ENCODE measurements at regions not wholly inside any gene's neighbourhood (a gene's known extent, or its start where the extent isn't known, plus 50 kb on each side); places are given as distances from the start of the nearest gene placed in this dataset.
"Not testable (repeated sequence)": the region's sequence is repeated elsewhere in the genome, so short reads cannot be mapped to it uniquely, and the experiment has no call there.

- peak in 2 of 3 donors; percentile 43 to 68 for DNase-seq
Observed at GRCh38 chr7:91565499-91566401, 301.5 kb downstream of the FZD1 start.

- DNase-seq: peak in 1 of 3 donors; percentile 62
Observed at GRCh38 chr7:91566402-91566732, 302.1 kb downstream of the FZD1 start.

- no peak for DNase-seq
Observed at GRCh38 chr7:91567081-91568012, 303.1 kb downstream of the FZD1 start.

GRCh38 chr7:91568138-91568537 is 303.9 kb downstream of the FZD1 start:
- DNase-seq: no peak

GRCh38 chr7:91569728-91570457 is 305.7 kb downstream of the FZD1 start:
- DNase-seq: peak; percentile 27 to 73 (median 55)

GRCh38 chr7:91570560-91570959 is 306.3 kb downstream of the FZD1 start:
- peak; percentile 19 to 73 (median 54) for DNase-seq

GRCh38 chr7:91571601-91572000 is 307.4 kb downstream of the FZD1 start:
- no peak for DNase-seq

- DNase-seq: no peak
Observed at GRCh38 chr7:91573405-91573804, 307.1 kb downstream of the MTERF1 start.

- DNase-seq: not testable (repeated sequence)
Observed at GRCh38 chr7:91576459-91576858, 304.0 kb downstream of the MTERF1 start.

GRCh38 chr7:91579837-91580236 is 300.7 kb downstream of the MTERF1 start:
- no peak for DNase-seq

GRCh38 chr7:91582799-91583477 is 297.6 kb downstream of the MTERF1 start:
- no peak for DNase-seq

- no peak for DNase-seq
Observed at GRCh38 chr7:91596287-91596686, 284.2 kb downstream of the MTERF1 start.

GRCh38 chr7:91598791-91599190 is 281.7 kb downstream of the MTERF1 start:
- DNase-seq: no peak

- no peak for DNase-seq
Observed at GRCh38 chr7:91600112-91600511, 280.4 kb downstream of the MTERF1 start.

- no peak for DNase-seq
Observed at GRCh38 chr7:91603707-91604106, 276.8 kb downstream of the MTERF1 start.

- peak in 1 of 3 donors; percentile 25 for DNase-seq
Observed at GRCh38 chr7:91608606-91609005, 271.9 kb downstream of the MTERF1 start.

GRCh38 chr7:91609525-91609924 is 271.0 kb downstream of the MTERF1 start:
- DNase-seq: peak in 1 of 3 donors; percentile 26

- peak in 2 of 3 donors; percentile 31 to 47 for DNase-seq
Observed at GRCh38 chr7:91614431-91614830, 266.1 kb downstream of the MTERF1 start.

- peak; percentile 6 to 64 (median 32) for DNase-seq
Observed at GRCh38 chr7:91618776-91619765, 261.4 kb downstream of the MTERF1 start.

GRCh38 chr7:91620827-91621226 is 259.7 kb downstream of the MTERF1 start:
- DNase-seq: no peak

All from muscle of back (tissue), 3 donors.